Inflammatory macrophage (primary cell): ENCODE measurements at regions not wholly inside any gene's neighbourhood (a gene's known extent, or its start where the extent isn't known, plus 50 kb on each side); places are given as distances from the start of the nearest gene placed in this dataset.
"Not testable (repeated sequence)": the region's sequence is repeated elsewhere in the genome, so short reads cannot be mapped to it uniquely, and the experiment has no call there.

Source experiments
- DNase-seq, 2 donors: peaks; one replicate each; pipeline ENCODE4 v3.0.0-alpha.2; 2020 to 2022

DNA sequence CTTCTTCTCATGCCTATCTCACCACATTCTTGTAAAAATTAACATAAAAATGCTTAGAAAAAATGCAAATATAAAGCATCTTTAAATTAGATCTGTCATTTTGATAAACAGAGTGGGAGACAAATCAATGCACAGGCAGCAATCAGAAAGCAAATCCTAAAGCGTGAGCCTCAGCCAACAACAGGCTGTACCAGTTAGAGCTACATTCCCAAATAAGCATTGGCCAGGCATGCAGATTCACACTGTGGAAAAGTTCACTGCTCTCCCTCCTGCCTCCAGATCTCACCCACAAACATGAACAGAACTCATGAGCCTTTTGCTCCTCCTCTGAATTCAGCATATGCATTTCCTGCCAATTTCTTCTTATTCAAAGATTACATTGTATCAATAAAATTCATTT lies 115.2 kb upstream of the FAT3 start:
- no peak for DNase-seq

DNA sequence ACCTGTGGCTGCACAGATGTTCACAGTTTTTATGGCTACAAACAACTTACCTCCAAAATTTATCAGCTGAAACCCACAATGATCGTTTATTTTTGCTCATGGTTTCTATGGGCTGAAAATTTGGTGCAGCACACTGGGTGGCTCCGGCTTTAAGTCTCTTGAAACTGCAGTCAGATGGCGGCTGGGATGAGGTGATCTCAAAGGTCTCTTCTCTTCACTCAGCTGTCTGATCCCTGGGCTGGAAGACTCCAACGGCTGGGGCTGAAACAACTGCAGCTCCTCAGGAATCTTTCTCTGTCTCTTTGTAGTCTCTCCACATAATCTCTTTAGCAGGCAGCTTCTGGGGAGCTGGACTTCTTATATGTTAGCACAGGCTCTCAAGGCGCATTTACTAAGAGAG lies 117.3 kb upstream of the FAT3 start:
- DNase-seq, result no peak

DNA sequence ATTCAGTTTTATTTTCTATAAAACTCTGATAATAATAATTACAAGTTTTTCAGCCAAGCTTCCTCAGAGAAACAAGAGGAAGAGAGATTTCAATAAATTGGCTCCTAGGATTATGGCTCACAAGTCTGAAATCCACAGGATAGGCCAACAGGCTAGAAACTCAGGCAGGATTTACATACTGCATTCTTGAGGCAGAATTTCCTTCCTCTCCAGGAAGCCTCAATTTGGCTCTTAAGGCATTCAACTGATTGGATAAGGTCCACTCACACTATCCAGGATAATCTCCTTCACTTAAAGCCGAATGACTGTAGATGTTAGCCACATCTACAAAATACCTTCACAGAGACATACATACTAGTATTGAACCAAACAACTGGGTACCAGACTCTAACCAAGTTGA lies 120.3 kb upstream of the FAT3 start:
- DNase-seq, result no peak

DNA sequence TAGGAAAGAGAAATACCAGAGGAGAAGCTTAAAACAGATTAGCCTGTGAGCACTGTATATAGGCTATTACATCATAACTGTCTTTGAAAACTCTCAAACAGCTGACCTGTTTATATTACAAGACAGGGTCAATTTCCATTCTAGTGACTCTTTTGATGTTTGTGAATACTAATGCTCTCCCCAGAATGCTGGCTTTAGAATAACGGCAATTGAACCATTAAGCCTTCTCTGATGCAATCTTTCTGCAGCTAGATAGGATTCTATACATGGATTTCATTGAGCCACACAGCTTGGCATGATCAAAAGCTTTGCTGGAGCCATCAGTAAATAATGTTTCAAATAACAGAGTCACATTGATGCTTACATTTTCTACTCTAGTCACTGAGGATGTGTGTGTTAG lies 122.7 kb upstream of the FAT3 start:
- no peak for DNase-seq

DNA sequence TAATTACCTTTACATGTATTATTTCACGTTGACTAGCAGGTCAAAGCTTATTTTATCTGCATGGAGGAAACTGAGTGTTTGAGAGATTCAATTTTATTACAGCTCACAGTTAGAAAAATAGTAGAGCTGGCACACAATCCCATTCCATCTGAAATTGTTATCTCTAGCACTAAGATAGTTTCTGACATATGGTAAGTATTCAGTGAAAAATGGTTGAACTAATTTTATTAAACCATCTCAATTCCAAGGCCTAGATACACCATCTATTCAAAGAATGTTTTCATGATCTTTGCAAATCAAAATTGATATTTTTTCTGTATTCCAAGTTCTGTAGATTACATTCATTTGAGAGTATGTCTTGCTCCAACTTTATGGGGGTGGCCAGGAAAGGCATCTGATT lies 125.4 kb upstream of the FAT3 start:
- no peak for DNase-seq

DNA sequence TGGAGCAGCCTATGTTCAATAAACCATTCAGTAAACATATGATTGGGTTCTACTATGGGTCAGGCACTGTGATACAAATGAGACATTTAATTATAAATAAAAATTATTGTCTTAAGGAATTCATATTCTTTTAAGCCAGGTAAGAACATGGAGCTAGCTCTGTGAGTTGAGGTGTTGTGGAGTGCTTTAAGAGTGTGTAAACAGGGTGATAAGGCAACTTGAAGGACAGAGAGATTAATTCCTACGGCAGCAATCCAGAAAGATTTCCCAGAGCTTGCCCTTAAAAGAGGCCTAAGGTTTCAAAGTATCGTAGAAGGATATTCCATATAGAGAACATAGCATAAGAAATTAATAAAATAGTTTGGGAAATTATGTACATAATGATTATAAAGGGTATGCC lies 126.4 kb upstream of the FAT3 start:
- DNase-seq, result no peak

DNA sequence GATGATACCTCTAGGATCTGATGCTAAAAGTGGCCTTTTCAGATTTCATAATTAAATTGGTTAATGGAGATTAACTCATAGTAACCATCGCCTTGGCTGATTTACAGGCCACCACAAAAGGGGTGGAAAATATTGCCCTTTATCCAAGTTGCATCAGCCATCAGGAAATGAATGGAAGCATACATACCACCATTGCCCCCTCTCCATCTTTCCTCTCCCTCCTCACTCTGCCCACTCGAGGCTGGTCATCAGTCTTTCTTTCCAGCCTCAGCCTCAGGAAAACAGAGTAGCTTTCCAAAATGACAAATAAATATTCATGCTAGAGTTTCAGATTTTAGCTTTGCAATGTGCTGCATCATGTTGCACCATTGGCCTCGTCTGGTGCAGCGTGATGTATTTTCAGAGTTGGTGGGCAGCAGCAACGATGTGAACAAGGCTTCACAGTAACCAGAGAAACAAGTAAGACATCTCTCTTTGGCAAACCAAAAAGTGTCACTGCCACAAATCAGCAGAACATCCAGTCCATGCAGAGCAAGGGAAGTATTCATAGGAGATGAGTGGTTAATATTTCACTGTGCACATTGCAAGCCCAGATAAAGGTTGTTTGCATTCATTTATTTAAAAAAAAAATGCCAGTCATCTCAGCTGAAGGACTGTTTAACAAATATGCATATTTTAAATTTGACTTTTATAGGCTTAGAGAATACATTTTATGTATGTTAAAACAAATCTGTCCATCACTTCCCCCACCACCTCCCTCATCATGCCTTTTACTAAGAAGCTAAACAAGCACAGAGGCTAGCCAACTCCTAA lies 136.7 kb upstream of the FAT3 start:
- no peak for DNase-seq

DNA sequence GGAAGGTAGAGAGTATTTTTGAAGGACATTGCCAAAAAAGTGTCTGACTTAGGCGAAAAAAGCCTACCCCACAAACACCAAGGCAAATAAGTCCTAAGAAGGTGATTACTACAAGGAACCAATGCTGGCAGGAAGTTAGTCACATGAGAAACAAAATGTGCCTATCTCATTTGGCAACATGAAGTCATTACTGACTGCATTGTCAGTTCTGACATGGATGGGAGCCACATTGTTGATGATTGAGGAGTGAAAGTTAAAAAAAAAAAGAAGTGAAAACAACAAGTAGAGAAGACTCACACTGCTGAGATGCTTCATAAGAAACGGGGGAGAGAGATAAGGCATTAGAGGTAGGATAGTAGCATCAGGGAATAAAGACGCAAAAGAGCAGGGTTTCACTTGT lies 141.5 kb upstream of the FAT3 start:
- DNase-seq, result no peak

DNA sequence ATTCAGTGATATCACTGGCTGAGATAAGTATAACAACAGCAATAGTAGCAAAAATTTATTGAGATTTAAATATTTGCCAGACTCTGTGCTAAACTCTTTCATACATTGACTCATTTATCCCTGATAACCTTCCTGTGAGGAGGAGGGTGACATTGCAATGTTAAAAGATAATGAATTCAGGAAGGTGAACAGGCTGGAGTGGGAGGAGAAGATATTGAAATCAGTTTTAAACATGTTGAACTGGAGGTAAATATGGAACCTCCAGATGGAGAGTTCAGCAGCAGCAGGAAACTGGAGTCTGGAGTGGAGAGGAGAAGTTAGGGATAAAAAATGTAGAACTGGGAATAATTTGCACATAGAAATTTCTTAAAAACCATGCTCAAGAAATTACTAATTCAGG lies 142.0 kb upstream of the FAT3 start:
- no peak for DNase-seq

DNA sequence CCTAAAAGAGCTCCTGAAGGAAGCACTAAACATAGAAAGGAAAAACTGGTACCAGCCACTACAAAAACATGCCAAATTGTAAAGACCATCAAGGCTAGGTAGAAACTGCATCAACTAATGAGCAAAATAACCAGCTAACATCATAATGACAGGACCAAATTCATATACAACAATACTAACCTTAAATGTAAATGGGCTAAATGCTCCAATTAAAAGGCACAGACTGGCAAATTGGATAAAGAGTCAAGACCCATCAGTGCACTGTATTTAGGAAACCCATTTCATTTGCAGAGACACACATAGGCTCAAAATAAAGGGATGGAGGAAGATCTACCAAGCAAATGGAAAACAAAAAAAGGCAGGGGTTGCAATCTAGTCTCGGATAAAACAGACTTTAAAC lies 150.1 kb upstream of the FAT3 start:
- not testable (repeated sequence) for DNase-seq

DNA sequence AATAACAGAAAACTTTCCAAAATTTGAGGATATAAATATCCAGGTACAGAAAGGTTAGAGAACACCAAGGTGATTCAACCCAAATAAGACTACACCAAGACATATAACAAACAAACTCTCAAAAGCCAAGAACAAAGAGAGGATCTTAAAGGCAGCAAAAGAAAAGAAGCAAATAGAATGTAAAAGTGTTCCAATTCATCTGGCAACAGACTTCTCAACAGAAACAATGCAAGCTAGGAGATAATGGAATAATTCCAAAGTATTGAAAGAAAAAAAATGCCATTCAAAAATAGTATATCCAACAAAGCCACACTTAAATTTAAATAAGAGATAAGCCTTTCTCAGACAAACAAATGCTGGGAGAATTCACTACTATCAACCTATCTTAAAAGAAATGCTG lies 153.0 kb upstream of the FAT3 start:
- no peak for DNase-seq

DNA sequence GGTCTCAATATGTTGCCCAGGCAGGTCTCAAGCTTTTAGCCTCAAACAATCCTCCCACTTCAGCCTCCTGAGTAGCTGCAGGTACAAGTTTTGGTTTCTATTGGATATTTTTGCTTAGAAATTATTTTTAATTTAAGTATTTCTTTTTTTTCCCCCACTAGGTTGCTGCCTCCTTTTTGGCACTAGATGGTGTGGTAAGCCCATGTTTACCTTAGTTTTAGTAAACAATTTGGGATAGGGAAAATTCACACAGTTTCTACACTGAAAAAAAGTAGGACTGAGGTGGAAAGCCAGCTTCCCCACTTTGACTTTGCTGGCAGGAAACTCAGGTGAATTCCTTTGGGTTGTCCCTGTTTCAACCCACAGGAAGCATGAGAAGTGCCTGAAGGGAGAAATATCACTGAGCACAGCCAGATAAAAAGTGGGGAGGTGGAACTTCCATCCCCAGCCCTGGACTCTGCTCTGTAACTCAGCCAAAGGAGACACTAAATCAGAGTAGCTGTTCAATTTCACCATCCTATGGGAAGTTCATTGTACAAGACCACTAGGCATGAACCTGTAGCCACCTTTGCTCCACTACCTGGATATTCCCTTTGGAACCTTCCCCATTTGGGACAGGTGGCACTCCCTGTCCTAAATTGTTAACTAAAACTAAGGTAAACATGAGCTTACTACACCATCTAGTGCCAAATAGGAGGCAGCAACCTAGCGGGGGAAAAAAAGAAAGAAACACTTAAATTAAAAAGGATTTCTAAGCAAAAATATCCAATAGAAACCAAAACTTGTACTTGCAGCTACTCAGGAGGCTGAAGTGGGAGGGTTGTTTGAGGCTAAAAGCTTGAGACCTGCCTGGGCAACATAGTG lies 154.4 kb upstream of the FAT3 start:
- no peak for DNase-seq

DNA sequence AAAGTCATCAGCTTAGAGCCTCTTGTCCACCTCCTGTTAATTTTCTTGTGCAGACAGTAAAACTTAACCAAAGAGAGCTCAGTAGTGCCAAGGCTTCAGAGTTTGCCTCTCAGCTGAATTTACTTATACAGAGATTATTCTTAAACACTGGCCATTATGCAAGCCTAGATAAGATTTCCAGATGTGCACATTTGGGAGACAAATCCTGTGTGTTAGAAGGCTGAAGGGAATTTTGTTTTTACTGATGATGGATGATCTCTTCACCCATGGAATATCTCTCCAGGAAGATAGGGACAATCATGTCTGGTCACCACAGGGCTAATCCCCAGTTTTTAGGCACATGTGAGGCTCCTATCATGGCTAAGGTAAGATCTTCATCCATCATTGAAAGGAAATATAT lies 157.6 kb upstream of the FAT3 start:
- DNase-seq, result no peak

DNA sequence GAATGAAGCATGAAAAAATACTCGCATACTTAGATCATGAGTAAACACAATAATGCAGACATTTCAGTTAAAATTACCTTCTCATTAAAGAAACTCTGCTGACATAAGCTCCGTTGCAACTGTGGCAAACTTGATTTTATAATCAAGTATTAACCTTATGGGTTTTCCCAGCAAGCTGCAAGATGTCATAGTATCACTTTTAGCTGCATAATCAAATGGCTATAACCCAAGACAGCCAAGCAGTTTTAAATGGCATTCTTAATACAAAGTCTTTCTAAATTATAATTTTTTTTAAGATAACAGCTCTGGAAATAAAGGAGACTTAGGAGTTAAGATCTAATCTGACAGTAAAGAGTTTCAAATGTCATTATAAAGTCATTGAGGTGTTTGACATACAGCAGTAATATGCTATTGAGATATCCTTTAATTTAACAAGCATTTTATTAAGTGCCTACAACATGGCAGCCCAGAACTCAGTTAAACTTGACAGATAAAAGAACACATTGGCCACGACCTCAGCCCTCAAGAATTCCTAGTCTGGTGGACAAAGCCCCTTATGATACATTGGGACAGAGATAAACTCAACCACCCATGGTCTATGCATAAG lies 163.1 kb upstream of the FAT3 start:
- no peak for DNase-seq

DNA sequence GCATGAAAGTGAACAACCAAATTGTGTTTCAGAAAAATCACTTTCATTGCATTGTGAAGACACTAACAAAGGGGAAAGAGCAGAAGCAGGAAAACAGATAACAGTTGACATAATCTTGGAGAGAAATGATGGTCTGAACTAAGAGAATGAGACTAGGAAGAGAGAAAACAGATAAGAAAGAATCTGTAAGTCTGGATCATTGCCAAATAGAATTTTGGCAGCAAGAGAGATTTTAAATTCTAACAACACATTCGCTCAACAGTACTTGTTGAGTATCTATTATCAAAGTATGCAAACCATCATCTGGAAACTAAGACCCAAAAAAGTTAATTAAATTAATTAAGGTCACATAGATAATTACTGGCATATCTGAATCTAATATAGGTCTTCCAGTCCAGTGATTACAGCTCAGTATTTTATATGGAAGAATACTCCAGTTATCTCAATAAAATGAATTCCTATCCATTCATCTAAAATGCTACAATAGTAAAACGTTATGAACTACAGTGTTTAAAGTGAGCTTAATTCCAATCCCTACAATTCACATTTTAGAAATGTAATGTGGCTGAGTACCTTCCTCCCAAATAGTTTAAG lies 166.7 kb upstream of the FAT3 start:
- DNase-seq, result no peak

DNA sequence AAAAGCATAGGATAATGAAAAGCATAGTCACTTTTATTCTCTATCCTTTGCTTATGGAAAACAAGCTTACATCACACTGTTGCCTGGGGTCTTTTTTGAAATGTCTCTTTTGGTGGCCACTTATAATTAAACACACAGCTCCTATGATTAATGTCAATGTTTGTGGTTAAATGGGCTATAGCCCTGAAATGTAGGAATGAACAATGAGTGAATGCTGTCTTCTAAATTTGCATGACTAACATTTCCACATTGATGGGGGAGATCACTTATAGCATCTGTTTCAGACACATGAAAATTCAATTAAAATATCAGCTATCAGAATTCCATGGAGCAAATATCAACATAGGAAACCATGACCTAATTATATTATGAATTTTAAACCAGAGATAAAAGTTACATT lies 171.4 kb upstream of the FAT3 start:
- no peak for DNase-seq

DNA sequence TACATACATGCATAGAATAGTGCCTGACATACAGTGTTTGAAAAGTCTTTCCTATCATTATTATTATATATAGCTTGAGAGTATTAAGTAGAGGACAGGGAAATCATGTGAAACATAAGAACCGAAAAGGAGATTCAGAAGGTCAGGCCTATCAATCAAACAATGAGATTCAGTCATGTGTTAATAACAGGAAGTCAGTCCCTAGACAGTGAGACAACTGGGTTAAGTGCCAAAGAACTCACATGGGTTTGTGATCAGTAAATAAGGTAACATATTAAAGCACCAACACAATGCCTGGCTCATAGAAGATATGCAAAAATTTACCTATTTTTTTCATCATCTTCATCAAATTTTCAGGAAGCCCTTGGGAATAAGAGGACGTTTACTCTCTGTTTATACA lies 174.3 kb upstream of the FAT3 start:
- DNase-seq, result no peak

DNA sequence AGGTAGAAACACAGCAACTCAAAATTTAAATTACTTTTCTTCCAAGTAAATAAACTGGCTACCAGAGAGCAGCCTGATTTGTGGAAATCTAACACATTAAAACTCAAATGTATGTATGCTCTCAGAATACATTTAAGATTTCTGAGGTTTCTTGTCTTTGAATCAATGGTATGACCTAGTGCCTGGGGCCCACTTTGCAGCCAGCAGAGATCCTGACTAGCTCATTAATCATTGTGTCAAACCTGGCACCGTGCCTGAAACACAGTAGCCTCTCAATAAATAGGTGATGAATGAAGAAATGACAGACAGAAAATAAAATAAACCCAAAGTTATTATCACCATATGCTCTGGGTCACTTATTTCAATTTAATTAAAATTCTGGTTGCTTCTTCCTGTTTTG lies 176.2 kb upstream of the FAT3 start:
- DNase-seq, result no peak

DNA sequence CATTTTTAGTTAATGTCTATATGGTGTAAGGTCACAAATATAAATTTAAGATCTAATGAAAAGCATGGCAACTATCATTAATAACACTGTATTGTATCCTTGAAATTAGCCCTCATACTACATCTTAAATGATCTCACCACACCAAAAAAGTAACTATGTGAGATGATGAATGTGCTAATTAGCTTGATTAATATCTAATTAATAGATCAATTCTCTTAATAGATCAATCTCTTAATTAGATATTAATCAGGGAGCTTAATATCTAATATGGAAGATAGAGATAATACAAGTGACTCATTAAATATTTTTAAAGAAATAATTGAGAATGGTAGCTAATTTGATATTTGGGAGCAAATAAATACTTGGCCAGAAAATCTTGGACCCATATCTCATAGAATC lies 178.5 kb upstream of the FAT3 start:
- no peak for DNase-seq

DNA sequence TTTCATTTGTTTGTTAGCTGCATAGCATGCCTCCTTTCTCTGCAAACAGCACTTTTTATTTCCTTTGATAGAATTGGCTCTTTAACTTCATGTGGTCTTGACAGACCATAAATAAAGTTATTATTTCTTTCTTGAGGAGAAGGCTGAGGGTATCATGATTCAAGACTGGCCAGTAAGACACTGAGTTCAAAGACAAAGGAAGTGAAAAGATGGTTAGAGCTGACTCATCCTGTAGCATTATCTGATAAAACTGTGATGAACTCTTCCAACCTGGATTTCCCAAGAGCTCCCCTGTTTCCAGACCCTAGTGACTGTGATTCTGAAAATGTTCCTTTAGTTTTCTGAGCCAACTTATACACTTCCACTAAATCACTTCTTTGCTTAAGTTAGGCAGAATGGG lies 179.3 kb upstream of the FAT3 start:
- DNase-seq, result no peak

DNA sequence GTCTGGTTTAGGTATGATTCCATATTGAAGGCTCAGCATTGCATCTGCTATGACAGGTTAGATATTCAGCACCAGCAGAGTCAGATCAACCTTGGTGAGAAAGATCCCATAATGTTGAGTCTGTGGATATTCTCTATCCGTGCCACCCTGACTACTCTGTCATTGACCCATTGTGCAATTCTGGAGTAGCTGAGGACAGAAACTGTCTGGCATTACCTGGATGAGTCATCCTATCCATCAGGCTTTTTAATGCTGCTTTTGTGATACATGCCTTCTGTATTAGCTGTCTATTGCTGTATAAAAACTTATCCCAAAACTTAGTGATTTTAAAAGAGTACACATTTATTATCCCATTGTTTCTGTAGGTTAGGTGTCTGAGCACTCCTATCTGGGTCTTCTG lies 189.1 kb upstream of the FAT3 start:
- no peak for DNase-seq

DNA sequence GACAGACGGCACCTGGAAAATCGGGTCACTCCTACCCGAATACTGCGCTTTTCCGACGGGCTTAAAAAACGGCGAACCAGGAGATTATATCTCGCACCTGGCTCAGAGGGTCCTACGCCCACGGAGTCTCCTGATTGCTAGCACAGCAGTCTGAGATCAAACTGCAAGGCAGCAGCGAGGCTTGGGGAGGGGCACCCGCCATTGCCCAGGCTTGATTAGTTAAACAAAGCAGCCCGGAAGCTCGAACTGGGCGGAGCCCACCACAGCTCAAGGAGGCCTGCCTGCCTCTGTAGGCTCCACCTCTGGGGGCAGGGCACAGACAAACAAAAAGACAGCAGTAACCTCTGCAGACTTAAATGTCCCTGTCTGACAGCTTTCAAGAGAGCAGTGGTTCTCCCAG lies 197.5 kb upstream of the FAT3 start:
- not testable (repeated sequence) for DNase-seq

DNA sequence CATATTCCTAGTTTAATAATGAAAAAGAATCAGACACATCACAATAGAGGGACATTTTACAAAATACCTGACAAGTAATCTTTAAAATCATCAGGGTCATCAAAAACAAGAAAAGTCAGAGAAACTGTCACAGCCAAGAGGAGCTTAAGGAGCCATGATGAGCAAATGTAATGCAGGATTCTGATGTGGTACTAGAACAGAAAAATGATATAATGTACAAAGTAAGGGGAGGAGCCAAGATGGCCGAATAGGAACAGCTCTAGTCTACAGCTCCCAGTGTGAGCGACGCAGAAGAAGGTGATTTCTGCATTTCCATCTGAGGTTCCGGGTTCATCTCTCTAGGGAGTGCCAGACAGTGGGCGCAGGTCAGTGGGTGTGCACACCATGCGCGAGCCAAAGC lies 198.0 kb upstream of the FAT3 start:
- no peak for DNase-seq
